AG04450 (cell line): ENCODE measurements at regions not wholly inside any gene's neighbourhood (a gene's known extent, or its start where the extent isn't known, plus 50 kb on each side); places are given as distances from the start of the nearest gene placed in this dataset.

Experiments
- CTCF ChIA-PET: fragments of 300-600, 350-600 bp; formaldehyde crosslinking; extraction: SDS; loops from one replicate; lab custom pipeline; 2022; ENCODE audit warnings: antibody characterized with exemption, inconsistent platforms; lab: Charles Lee
- POLR2A ChIA-PET: fragments of 350-600 bp; formaldehyde crosslinking; extraction: SDS; loops from one replicate; lab custom pipeline; 2021; ENCODE audit warnings: antibody characterized with exemption, inconsistent platforms; lab: Yijun Ruan, JAX
- DNase-seq: peaks from one replicate; pipeline ENCODE4 v3.0.0-alpha.2; 2011; ENCODE audit warnings: low read depth, low spot score
- H3K27ac ChIP-seq: one replicate; pipeline ENCODE4 v1.5.1; 2012; ENCODE audit warnings: low read depth, low read length, control low read depth
- H3K27me3 ChIP-seq: one replicate; pipeline ENCODE4 v1.6.0; 2012; ENCODE audit warnings: low read length; ENCODE audit not compliant: control insufficient read depth, insufficient read depth
- H3K4me3 ChIP-seq: 2 replicates; pipeline ENCODE4 v1.5.1; 2011; ENCODE audit warnings: mild to moderate bottlenecking, low read depth, low read length, control low read depth
- H3K9me3 ChIP-seq: 2 replicates; pipeline ENCODE4 v1.5.1; 2012; ENCODE audit warnings: low read length; ENCODE audit not compliant: control insufficient read depth, insufficient read depth
- CTCF ChIP-seq: IDR thresholded peaks from 2 replicates; pipeline ENCODE4 v1.5.1; 2011; ENCODE audit warnings: low read depth, low read length, control low read depth, inconsistent platforms

- ChIA-PET POLR2A (no interaction called here), CTCF (interaction anchor here (0.6 kb wide), 1 partner anchor 55 kb away, joined by 3 read pairs; no protein-coding TSS in a partner anchor)
- Histone ChIP-seq H3K27me3 (no peaks in the 10 kb centered on the region), H3K9me3 (no peaks in the 10 kb centered on the region), H3K4me3 (no peak overlapping the region), H3K27ac (no peak overlapping the region)
- TF ChIP-seq CTCF: no peak
- DNase-seq: no peak
These were observed 466.9 kb downstream of the KIF16B start for GRCh38 chr20:16106191-16106849.

GRCh38 chr20:16104783-16105182 lies 468.5 kb downstream of the KIF16B start:
- TF ChIP-seq CTCF: no peak
- ChIA-PET POLR2A (no interaction called here), CTCF (no interaction called here)
- no peak overlapping the region for H3K27ac ChIP-seq
- no peak for DNase-seq
- no peak overlapping the region for H3K4me3 ChIP-seq
- no peaks in the 10 kb centered on the region for H3K9me3 ChIP-seq
- no peaks in the 10 kb centered on the region for H3K27me3 ChIP-seq
